ENCODE measurements at regions not wholly inside any gene's neighbourhood (a gene's known extent, or its start where the extent isn't known, plus 50 kb on each side); places are given as distances from the start of the nearest gene placed in this dataset.
A peak's percentile ranks its signal among the peaks of the same experiment; 100 is the strongest.

DNA sequence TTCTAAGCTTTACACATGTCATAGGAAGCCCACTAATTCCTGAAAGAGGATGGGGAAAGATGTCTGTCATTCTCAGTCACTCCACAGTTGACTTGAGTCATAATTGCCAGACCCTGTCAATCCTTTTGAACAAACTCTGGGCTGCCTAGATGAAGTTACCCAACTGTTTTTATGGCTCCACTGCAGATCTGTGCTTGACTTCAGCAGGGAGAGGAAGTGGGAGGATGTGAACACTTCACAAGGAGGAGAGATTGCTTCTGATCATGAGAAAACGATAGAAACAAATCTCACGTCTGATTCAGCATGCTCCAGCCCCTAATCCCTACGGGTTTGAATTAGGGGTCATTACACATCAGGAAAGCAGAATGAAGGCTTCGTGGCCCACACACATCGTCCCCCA is 596.6 kb upstream of the CELF2 start:
- no peak for DNase-seq (ENCODE audit: low spot score)

DNA sequence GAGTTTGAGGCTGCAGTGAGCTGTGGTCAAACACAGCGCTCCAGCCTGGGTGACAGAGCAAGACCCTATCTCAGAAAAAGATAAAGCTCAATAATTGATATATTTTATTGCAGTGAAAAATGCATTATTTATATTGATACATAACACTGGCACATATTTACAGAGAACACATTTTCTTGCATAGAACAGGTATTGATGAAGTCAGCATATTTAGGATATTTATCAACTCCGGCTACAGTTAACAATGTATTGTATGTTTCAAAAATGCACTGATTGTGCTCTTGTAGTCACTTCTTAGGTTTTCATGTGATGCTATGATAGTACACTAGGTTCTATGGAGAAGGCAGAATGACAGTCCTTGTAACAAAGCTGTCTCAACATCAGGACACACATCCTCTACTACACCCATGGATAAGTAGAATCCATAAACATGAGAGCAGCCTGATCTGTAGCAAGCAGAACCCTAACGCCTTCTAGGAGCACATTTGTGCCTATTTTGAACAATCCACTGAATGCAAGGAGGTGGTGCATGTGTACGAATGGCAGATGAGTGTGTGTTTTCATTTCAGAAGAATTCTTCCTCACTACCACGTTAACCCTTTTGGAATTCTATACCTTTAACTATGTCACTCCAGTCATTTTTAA is 586.1 kb upstream of the CELF2 start:
- no peak for DNase-seq (ENCODE audit: low spot score)

DNA sequence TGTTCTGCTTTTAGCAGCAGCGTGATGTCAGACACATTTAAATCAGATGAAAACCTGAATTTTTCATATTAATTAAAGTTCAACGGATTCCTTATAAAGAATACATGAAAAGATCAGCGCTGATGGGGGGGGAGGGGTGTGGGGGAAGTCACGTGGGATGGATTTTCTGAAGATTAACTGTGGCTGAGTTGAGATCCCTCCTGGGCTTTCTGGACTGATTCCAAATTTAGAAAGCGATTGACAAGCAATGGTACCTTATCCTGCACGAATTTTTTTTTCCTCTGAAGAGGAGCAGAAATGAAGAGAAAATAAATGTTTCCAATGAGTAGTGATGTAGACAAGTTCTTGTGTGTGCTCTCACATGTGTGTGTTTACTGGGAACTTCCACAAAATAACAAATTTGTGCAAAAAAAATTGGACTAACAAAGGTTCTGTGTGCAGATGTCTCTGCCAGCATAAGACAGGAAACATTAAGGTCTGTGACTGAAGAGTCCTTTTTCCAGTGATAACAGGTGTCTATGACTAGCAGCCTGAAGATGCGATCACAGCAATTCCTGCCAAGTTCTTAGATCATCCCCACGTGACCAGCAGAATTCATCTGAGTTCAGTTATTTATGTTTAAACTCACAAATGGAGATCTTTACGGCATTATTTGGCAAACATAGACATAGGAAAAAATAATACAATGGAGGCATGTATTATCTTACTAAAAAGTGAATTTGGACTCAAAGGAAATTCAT is 585.2 kb upstream of the CELF2 start:
- DNase-seq (ENCODE audit: low spot score), result no peak

DNA sequence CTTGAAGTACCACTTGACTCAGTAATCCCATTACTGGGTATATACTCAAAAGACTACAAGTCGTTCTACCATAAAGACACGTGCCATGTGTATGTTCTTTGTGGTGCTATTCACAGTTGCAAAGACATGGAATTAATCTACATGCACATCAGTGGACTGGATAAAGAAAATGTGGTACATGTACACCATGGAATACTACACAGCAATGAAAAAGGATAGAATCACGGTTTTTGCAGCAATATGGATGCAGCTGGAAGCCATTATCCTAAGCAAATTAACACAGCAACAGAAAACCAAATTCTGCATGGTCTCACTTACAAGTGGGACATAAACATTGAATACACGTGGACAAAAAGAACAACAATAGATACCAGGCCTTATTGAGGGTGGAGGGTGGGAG is 583.4 kb upstream of the CELF2 start:
- DNase-seq (ENCODE audit: low spot score), result no peak

DNA sequence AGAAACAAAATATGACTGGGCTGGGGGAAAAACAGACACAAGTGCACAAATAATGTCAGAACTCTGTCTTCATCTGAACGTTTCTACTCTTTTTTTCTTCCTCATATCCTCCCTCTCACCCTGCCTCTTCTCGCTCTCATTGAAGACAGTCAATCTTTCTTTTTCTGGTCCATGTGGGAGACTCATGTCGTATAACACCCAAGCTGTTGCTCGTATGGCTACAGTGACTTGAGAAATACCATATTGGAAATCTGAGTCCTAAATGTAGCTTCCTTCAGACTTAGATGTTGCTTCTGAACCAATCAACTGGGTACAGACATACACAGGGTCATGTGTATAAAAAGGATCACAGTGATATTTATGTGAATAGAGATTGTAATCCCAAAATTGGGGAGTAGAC is 579.8 kb upstream of the CELF2 start:
- DNase-seq (ENCODE audit: low spot score), result no peak

DNA sequence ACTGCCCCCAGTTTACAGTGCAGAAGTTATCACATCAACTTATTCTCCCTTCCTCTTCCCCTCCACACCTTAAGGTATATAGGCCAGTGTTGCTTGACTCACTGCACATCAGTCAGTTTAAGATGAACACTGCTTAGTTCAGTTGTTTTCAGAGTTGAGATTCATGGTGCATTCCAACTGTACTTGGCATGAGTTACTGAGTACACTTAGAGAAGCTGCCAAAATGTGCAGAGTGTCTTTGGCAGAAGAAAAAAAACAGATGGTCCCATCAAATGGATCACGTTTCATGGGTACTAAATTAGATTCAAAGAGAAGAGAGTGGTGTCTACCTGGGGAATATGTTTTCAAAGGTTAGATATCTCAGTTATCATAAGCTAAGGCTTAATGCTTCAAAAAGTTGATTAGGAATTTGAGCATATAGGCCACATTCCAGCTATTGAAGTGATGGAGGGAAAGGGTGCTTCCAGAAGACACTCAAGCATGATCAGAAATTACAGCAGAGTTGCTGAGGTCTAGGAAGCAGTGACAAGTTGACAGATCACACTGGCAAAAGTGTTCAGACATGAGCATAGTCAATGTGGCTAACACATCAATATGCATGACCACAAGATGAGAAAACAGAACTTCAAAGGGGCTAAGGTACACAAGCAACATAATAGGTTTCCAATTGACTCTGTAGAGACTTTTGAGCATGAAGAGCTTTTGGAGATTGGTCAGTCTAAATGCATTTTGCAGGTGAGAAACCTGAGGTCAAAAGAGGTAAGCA is 579.2 kb upstream of the CELF2 start:
- peak; percentile 3 for DNase-seq (ENCODE audit: low spot score)

DNA sequence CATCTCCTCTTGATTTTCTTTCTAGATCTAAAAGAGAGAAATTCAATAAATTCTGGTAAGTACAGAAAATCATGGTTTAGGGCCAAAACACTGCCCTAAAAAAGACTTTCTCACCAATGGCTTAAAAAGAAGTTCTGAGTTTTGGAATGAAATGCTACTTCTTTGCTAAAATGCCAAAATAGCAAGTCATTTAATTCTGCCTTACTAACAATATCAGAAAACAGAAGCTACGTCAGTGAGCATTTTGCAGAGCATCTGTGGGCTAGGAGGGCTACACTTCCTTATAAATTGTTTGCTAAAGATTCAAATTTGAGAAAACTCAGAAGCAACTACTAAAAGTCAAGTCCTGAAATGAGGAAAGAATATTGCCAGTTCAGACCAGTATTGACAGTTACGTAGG is 560.8 kb upstream of the CELF2 start:
- no peak for DNase-seq (ENCODE audit: low spot score)

DNA sequence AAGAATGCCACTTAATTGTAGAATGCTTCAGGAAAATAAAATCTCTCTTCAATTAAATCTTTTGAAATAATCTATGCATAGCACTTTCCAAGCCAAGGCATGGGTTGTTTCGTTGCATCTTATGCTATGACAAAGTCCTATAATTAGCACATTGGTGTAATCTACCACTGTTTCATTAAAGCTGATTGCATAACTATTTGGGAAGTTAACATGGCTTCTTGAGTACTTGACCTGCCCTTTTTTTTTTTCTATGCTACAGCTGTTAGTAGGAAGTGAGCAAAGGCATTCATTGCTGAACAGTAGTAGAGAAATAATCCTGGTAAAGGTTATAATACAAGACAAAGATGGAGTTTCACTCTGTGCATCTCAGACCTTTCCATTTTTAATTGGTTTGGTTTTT is 557.2 kb upstream of the CELF2 start:
- no peak for DNase-seq (ENCODE audit: low spot score)

DNA sequence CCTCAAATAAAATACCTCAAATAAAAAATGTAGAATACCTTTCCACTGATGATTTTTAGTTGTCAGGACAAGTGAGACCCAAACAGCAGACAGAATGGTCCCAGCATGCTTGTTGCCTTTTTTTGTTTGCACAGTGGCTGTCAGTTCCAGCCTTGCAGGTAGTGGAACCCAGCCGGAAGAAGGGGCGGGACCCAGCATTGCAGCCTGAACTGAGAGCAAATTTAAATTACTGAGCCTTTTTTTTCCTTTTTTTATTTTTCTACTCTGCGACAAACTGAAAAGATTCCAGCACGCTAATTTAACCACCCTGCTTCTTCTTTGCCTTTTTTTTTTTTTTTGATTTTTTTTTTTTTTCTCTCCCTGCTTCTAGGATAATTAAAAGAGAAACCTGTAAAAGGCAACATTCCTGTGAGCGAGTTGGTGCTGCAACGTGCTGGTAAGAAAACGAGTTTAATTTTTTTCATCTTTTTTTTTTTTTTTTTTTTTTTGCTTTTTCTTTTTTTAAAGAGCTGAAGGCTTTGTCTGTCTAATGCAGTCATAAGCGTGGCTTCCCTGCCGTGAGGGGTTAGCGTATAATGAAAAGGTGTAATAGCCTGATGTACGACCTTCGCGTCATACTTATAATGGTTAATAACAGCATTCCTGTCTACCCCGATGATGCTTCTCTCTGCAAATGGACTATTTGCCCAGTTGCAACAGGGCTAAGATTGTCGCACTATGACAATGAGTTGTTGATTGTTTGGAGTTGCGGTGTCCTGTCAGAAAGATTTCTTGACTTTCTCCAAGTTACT is 555.3 kb upstream of the CELF2 start:
- DNase-seq (ENCODE audit: low spot score), result no peak

DNA sequence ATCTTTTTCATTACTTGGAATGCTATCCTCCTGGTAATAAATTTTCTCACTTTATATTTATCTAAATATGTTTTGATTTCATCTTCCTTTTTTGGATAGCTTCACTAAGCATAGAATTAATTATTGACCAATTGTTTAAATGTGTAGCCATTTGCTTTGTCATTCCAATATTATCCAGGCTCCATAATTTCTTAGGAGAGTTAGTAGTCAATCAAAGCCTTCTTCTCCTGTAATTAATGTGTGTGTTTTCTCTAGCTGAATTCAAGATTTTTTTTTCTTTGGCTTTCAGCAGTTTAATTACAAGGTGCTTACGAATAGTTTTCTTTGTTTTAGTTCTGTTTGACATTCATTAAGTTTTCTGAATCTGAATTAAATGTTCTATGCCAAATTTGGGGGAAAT is 545.9 kb upstream of the CELF2 start:
- no peak for DNase-seq (ENCODE audit: low spot score)

DNA sequence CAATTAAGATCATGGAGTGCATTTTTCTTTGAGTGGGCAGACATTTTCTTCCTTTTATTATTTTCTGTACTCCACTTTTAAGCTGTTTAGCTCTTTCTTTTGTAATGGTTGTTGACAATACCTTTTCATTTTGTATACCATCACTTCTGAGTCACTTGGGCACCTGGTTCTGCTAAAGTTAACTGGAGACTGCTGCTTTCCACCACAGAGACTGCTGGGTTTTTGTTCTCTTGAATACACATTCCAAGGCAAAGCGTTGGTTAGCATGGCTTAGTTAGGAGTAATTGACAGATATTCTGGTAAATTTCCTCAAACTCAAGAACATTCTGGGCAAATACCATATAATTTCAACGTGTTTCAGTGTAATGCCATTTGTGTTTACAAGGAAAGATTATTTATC is 541.9 kb upstream of the CELF2 start:
- DNase-seq (ENCODE audit: low spot score), result no peak

DNA sequence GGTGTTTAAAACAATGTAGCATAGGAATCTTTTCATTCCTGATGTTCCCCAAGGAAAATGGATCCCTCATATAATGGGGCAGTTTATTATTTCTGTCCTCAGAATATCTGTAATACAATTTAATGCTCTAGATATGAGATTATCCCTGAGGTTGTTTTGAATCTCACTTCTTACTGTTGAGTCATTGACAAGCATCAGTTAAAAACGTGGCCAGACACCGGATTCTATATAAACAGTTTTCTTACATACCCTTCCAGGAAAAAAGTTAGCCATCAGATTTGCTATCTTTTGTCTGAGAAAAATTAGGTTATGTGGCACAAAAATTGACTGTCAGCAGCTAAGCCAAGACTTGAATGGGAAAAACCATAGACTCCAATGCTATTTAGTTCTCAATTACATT is 539.8 kb upstream of the CELF2 start:
- DNase-seq (ENCODE audit: low spot score), result no peak

DNA sequence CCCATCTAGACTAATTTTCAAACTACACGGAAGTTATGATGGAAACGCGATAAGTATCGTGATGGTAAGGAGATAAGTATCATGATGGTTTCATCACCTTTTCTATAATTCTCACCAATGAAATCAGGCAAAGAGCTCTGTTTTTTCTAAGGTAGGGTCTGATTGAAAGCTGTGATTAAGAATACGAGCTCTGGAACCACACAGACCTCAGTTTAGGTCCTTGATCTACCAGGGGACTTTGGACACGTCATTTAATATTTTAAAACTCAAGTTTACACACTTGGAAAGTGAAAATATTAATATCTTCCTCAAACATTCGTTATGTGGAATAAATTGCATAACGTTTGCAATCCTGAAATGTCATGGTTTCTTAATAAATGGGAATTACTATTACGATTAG is 538.2 kb upstream of the CELF2 start:
- no peak for DNase-seq (ENCODE audit: low spot score)

DNA sequence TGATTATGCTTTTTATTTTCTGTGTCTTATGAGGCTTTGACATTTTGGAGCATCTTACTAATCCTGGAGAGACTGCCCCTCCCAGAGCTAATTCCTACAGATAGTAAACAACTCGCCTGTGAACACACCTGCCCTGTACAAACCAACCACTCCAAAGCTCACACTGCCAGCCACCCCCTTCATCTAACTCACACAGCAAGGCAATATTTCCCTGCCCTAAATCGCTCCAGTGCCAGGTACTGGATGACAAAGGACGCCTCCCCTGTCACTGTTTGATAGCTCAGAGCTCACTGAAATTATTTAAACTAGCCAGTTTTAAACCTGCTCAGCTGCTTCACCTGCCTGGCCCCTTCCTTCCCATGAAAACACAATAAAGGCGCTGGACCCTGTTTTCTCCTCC is 535.1 kb upstream of the CELF2 start:
- no peak for DNase-seq (ENCODE audit: low spot score)

DNA sequence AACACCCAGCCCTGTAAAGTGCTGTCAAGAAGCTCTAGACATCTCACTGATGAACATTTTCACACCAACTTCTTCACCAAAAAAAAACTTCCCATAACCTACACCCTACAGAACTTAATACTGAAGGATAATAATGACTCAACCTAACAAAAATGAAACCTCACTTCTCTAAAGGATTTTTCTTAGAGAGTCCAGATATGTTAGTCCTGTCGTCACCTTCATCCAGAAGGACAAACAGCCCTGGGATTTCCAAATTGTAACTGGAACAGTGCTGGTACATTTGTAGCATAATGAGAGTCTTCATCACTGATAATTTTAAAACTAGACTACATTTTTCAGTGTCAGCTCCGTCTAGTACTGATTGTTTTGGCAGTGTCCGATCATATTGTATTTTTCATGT is 528.6 kb upstream of the CELF2 start:
- DNase-seq (ENCODE audit: low spot score), result no peak

DNA sequence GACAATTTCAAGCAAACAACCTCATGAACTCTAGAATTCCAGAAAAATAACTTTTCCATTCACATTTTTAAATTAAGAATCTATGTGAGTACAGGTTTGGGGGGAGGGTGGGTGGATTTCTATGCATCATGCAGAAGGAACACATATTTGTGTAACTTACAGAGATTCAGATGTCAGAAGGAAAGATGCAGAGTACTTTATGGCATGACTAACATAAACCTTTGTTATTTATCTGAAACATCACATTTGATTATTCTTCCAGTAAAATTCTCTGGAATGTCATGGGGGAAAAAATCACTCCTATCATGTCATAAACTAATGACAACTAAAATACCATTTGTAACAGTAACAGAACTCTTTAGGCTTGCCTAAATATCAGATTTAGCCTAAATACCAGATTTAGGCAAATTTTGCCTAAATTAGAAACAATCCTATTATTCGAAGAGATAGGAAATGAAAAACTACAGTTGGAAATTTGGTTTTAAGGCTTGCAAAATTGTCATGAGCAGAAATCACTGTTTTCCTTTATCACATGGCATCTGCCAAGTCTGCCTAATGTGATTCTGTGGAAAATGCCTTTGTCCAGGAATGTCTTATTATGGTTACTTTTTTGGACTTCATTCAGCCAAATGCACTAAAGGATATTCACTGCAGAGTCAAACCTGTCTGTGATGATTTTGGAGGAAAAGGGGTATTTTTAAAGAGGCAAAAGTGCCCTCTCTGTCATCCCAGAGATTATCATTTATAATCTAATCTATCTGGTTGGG is 527.7 kb upstream of the CELF2 start:
- no peak for DNase-seq (ENCODE audit: low spot score)

DNA sequence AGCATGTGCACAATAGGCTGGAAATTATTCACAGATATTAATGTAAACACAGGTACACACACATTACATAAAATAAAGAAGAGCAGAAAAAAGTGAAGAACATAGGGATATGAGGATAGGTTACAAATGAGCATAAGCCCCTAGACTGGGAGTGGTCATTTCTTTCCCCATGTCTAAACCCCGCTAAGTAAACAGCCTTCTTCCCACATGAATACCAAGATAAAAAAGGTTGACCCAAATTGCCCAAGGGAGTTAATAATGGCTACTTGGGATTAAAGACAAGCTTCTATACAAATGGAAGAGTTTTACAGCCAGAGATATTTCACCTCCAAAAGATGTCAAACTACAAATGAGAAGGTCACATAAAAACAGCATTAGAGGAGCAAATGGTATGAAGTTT is 527.1 kb upstream of the CELF2 start:
- no peak for DNase-seq (ENCODE audit: low spot score)

DNA sequence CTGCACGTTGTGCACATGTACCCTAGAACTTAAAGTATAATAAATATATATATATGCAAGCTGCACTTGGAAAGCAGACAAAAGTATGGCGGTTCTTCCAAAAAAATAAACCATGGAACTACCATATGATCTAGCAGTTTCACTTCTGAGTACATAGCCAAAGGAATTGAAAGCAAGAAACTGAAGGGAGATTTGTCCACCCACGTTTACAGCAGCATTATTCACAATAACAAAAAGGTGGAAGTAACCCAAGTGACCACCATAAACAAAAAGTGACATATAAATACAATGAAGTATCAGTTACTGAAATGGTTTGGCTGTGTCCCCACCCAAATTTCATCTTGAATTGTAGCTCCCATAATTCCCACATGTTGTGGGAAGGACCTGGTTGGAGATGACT is 525.3 kb upstream of the CELF2 start:
- no peak for DNase-seq (ENCODE audit: low spot score)

DNA sequence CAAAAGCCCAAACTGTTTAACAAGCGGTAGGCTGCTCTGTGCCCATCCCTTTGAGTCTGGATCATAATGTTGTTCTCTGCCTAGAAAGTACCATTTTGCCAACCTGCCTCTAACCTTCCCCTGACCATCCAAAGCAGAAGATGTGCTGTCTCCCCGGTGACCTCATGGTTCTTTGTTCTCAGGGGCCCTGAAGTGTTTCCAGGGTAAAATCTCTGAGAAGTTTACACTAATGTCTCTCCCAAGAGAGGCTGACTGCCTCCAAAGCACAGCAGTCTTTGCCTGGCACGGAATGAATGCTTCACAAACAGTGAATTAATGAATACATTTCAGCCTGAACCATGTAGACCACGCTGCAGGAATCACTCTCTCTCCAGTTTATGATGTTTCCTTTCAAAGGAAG is 523.8 kb upstream of the CELF2 start:
- DNase-seq (ENCODE audit: low spot score), result no peak

DNA sequence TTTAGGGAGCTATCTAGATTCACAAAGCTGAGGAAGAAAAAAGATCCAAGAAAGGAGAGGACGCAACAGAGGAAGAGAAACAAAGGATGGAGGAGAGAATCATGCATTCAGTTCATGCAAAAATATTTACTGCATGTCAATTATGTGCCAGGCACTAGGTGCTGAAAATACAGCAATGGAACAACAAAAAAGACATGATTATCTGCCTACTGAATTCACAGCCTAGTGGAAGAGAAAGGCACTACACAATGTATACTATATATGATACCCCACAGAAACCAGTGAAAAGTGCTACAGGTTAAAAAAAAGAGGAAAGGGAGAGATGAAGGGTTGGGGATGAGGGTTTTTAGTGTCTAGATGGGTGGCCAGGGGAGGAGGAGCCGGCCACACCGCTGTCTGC is 520.4 kb upstream of the CELF2 start:
- DNase-seq (ENCODE audit: low spot score), result no peak

DNA sequence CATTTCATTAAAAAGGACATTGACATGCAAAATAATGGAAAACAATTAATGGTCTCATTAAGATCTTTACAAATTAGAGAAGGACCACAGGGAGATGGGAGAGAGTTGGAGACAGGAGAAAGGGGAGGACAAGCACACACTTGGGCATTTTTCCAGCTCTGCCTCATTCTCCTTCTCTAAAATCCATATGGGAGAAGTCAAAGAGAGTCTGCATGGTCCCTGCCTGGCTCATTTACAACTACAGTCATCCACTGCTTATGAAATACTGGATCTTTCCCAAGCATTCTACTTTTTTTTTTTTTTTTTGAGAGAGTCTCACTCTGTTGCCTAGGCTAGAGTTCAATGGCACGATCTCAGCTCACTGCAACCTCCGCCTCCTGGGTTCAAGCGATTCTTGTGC is 518.9 kb upstream of the CELF2 start:
- DNase-seq (ENCODE audit: low spot score), result peak; percentile 11
